ENCODE measurements at regions not wholly inside any gene's neighbourhood (a gene's known extent, or its start where the extent isn't known, plus 50 kb on each side); places are given as distances from the start of the nearest gene placed in this dataset.
"Not testable (repeated sequence)": the region's sequence is repeated elsewhere in the genome, so short reads cannot be mapped to it uniquely, and the experiment has no call there.

GRCh38 chr4:54993473-54994026, 131.8 kb downstream of the KDR start:
- not testable (repeated sequence) for H3K4me1 ChIP-seq (ENCODE audit: control insufficient read depth, insufficient read depth, low read length, unreplicated experiment); H3K27me3 ChIP-seq (ENCODE audit: insufficient read depth, low read length); H3K27ac ChIP-seq (ENCODE audit: low read depth, low read length); H3K4me3 ChIP-seq (ENCODE audit: low read depth, low read length); H3K79me2 ChIP-seq (ENCODE audit: control insufficient read depth, insufficient read depth, low read length, unreplicated experiment); H2AFZ ChIP-seq (ENCODE audit: low read length, unreplicated experiment); H3K36me3 ChIP-seq (ENCODE audit: insufficient read depth, low read length)

GRCh38 chr4:54992266-54992665, 133.1 kb downstream of the KDR start:
- no peaks in the 10 kb centered on the region for H3K79me2 ChIP-seq (ENCODE audit: control insufficient read depth, insufficient read depth, low read length, unreplicated experiment)

GRCh38 chr4:54988655-54989054, 136.7 kb downstream of the KDR start:
- Histone ChIP-seq H3K4me1 (ENCODE audit: control insufficient read depth, insufficient read depth, low read length, unreplicated experiment) (no peaks in the 10 kb centered on the region), H3K4me3 (ENCODE audit: low read depth, low read length) (no peak overlapping the region), H2AFZ (ENCODE audit: low read length, unreplicated experiment) (no peak overlapping the region), H3K36me3 (ENCODE audit: insufficient read depth, low read length) (no peaks in the 10 kb centered on the region), H3K27ac (ENCODE audit: low read depth, low read length) (no peak overlapping the region), H3K27me3 (ENCODE audit: insufficient read depth, low read length) (peaks cover 3% of the 10 kb centered on the region; the same call in 1 of the 2 replicates), H3K79me2 (ENCODE audit: control insufficient read depth, insufficient read depth, low read length, unreplicated experiment) (no peaks in the 10 kb centered on the region)

More at GRCh38 chr4:54992266-54992665, 133.1 kb downstream of the KDR start:
- no peak overlapping the region for H2AFZ ChIP-seq (ENCODE audit: low read length, unreplicated experiment)
- H3K27me3 ChIP-seq (ENCODE audit: insufficient read depth, low read length): peaks cover 3% of the 10 kb centered on the region
- H3K36me3 ChIP-seq (ENCODE audit: insufficient read depth, low read length): no peaks in the 10 kb centered on the region
- H3K4me1 ChIP-seq (ENCODE audit: control insufficient read depth, insufficient read depth, low read length, unreplicated experiment): no peaks in the 10 kb centered on the region
- no peak overlapping the region for H3K27ac ChIP-seq (ENCODE audit: low read depth, low read length)
- H3K4me3 ChIP-seq (ENCODE audit: low read depth, low read length): no peak overlapping the region

- H3K4me1 ChIP-seq (ENCODE audit: control insufficient read depth, insufficient read depth, low read length, unreplicated experiment): no peaks in the 10 kb centered on the region
- no peak overlapping the region for H3K27ac ChIP-seq (ENCODE audit: low read depth, low read length)
- H3K4me3 ChIP-seq (ENCODE audit: low read depth, low read length): no peak overlapping the region
- no peaks in the 10 kb centered on the region for H3K79me2 ChIP-seq (ENCODE audit: control insufficient read depth, insufficient read depth, low read length, unreplicated experiment)
- no peaks in the 10 kb centered on the region for H3K36me3 ChIP-seq (ENCODE audit: insufficient read depth, low read length)
- H2AFZ ChIP-seq (ENCODE audit: low read length, unreplicated experiment): no peak overlapping the region
- H3K27me3 ChIP-seq (ENCODE audit: insufficient read depth, low read length): peaks cover 3% of the 10 kb centered on the region
Measured at GRCh38 chr4:54986095-54986846, 139.1 kb downstream of the KDR start.

GRCh38 chr4:54976682-54977081, 148.7 kb downstream of the KDR start:
- H3K4me1 ChIP-seq (ENCODE audit: control insufficient read depth, insufficient read depth, low read length, unreplicated experiment): peaks cover 7% of the 10 kb centered on the region
- H3K79me2 ChIP-seq (ENCODE audit: control insufficient read depth, insufficient read depth, low read length, unreplicated experiment): no peaks in the 10 kb centered on the region
- no peaks in the 10 kb centered on the region for H3K36me3 ChIP-seq (ENCODE audit: insufficient read depth, low read length)
- no peak overlapping the region for H2AFZ ChIP-seq (ENCODE audit: low read length, unreplicated experiment)
- no peak overlapping the region for H3K27ac ChIP-seq (ENCODE audit: low read depth, low read length)
- peaks cover 17% of the 10 kb centered on the region for H3K27me3 ChIP-seq (ENCODE audit: insufficient read depth, low read length)
- H3K4me3 ChIP-seq (ENCODE audit: low read depth, low read length): no peak overlapping the region

- H3K27me3 ChIP-seq (ENCODE audit: insufficient read depth, low read length): peaks cover 17% of the 10 kb centered on the region
- no peak overlapping the region for H2AFZ ChIP-seq (ENCODE audit: low read length, unreplicated experiment)
- no peak overlapping the region for H3K27ac ChIP-seq (ENCODE audit: low read depth, low read length)
- no peaks in the 10 kb centered on the region for H3K79me2 ChIP-seq (ENCODE audit: control insufficient read depth, insufficient read depth, low read length, unreplicated experiment)
- H3K4me3 ChIP-seq (ENCODE audit: low read depth, low read length): no peak overlapping the region
- peaks cover 7% of the 10 kb centered on the region for H3K4me1 ChIP-seq (ENCODE audit: control insufficient read depth, insufficient read depth, low read length, unreplicated experiment)
- no peaks in the 10 kb centered on the region for H3K36me3 ChIP-seq (ENCODE audit: insufficient read depth, low read length)
Measured at GRCh38 chr4:54976031-54976430, 149.4 kb downstream of the KDR start.

GRCh38 chr4:54973784-54974183, 151.6 kb downstream of the KDR start:
- Histone ChIP-seq H3K79me2 (ENCODE audit: control insufficient read depth, insufficient read depth, low read length, unreplicated experiment) (no peaks in the 10 kb centered on the region), H3K36me3 (ENCODE audit: insufficient read depth, low read length) (no peaks in the 10 kb centered on the region), H3K4me3 (ENCODE audit: low read depth, low read length) (no peak overlapping the region), H3K27me3 (ENCODE audit: insufficient read depth, low read length) (peaks cover 10% of the 10 kb centered on the region), H2AFZ (ENCODE audit: low read length, unreplicated experiment) (no peak overlapping the region), H3K4me1 (ENCODE audit: control insufficient read depth, insufficient read depth, low read length, unreplicated experiment) (peaks cover 7% of the 10 kb centered on the region), H3K27ac (ENCODE audit: low read depth, low read length) (no peak overlapping the region)

GRCh38 chr4:54971474-54971950, 153.9 kb downstream of the KDR start:
- Histone ChIP-seq H3K4me1 (ENCODE audit: control insufficient read depth, insufficient read depth, low read length, unreplicated experiment) (peaks cover 7% of the 10 kb centered on the region), H2AFZ (ENCODE audit: low read length, unreplicated experiment) (peak overlapping the region; percentile 96), H3K27ac (ENCODE audit: low read depth, low read length) (no peak overlapping the region), H3K4me3 (ENCODE audit: low read depth, low read length) (peak overlapping the region; percentile 27; the same call in 1 of the 2 replicates), H3K36me3 (ENCODE audit: insufficient read depth, low read length) (no peaks in the 10 kb centered on the region), H3K79me2 (ENCODE audit: control insufficient read depth, insufficient read depth, low read length, unreplicated experiment) (no peaks in the 10 kb centered on the region), H3K27me3 (ENCODE audit: insufficient read depth, low read length) (peaks cover 17% of the 10 kb centered on the region)

GRCh38 chr4:54967289-54967688, 158.1 kb downstream of the KDR start:
- H3K79me2 ChIP-seq (ENCODE audit: control insufficient read depth, insufficient read depth, low read length, unreplicated experiment): no peaks in the 10 kb centered on the region
- peaks cover 56% of the 10 kb centered on the region for H3K27me3 ChIP-seq (ENCODE audit: insufficient read depth, low read length)
- H3K36me3 ChIP-seq (ENCODE audit: insufficient read depth, low read length): no peaks in the 10 kb centered on the region
- no peak overlapping the region for H3K27ac ChIP-seq (ENCODE audit: low read depth, low read length)
- no peak overlapping the region for H3K4me3 ChIP-seq (ENCODE audit: low read depth, low read length)
- peaks cover 6% of the 10 kb centered on the region for H3K4me1 ChIP-seq (ENCODE audit: control insufficient read depth, insufficient read depth, low read length, unreplicated experiment)
- no peak overlapping the region for H2AFZ ChIP-seq (ENCODE audit: low read length, unreplicated experiment)

- no peaks in the 10 kb centered on the region for H3K79me2 ChIP-seq (ENCODE audit: control insufficient read depth, insufficient read depth, low read length, unreplicated experiment)
- no peak overlapping the region for H2AFZ ChIP-seq (ENCODE audit: low read length, unreplicated experiment)
- H3K27me3 ChIP-seq (ENCODE audit: insufficient read depth, low read length): peaks cover 43% of the 10 kb centered on the region
- H3K4me3 ChIP-seq (ENCODE audit: low read depth, low read length): no peak overlapping the region
- H3K27ac ChIP-seq (ENCODE audit: low read depth, low read length): no peak overlapping the region
- H3K36me3 ChIP-seq (ENCODE audit: insufficient read depth, low read length): no peaks in the 10 kb centered on the region
- peaks cover 4% of the 10 kb centered on the region for H3K4me1 ChIP-seq (ENCODE audit: control insufficient read depth, insufficient read depth, low read length, unreplicated experiment)
Measured at GRCh38 chr4:54961357-54961975, 163.9 kb downstream of the KDR start.
